ENCODE measurements at regions not wholly inside any gene's neighbourhood (a gene's known extent, or its start where the extent isn't known, plus 50 kb on each side); places are given as distances from the start of the nearest gene placed in this dataset.

- BruUV-seq (replicated peaks): no TSS peak
- H3K27me3 Mint-ChIP-seq (ENCODE audit: unreplicated experiment): no peaks in the 10 kb centered on the region
- H3K4me3 Mint-ChIP-seq (ENCODE audit: low read depth, unreplicated experiment): no peak overlapping the region
- no peaks in the 10 kb centered on the region for H3K36me3 Mint-ChIP-seq (ENCODE audit: insufficient read depth, unreplicated experiment)
- intact Hi-C loops (cut with micrococcal nuclease; ENCODE audit: unreplicated experiment): no loop called here
- TF ChIP-seq CTCF (IDR thresholded peaks at IDR 0.05; ENCODE audit: unreplicated experiment): no peak
- CTCF ChIA-PET: no interaction called here
- DNase-seq: no peak
- H3K27ac Mint-ChIP-seq (ENCODE audit: unreplicated experiment): no peak overlapping the region
- no peaks in the 10 kb centered on the region for H3K4me1 Mint-ChIP-seq (ENCODE audit: low read depth, unreplicated experiment)
- H3K9me3 Mint-ChIP-seq (ENCODE audit: low read depth, unreplicated experiment): peaks cover 13% of the 10 kb centered on the region
These were observed 598.5 kb upstream of the API5 start for GRCh38 chr11:42713279-42713678.

- no peaks in the 10 kb centered on the region for H3K27me3 Mint-ChIP-seq (ENCODE audit: unreplicated experiment)
- H3K36me3 Mint-ChIP-seq (ENCODE audit: insufficient read depth, unreplicated experiment): no peaks in the 10 kb centered on the region
- no peak overlapping the region for H3K27ac Mint-ChIP-seq (ENCODE audit: unreplicated experiment)
- intact Hi-C loops (cut with micrococcal nuclease; ENCODE audit: unreplicated experiment): no loop called here
- H3K4me1 Mint-ChIP-seq (ENCODE audit: low read depth, unreplicated experiment): no peaks in the 10 kb centered on the region
- H3K4me3 Mint-ChIP-seq (ENCODE audit: low read depth, unreplicated experiment): no peak overlapping the region
- CTCF ChIA-PET: no interaction called here
- TF ChIP-seq CTCF (IDR thresholded peaks at IDR 0.05; ENCODE audit: unreplicated experiment): no peak
- peaks cover 15% of the 10 kb centered on the region for H3K9me3 Mint-ChIP-seq (ENCODE audit: low read depth, unreplicated experiment)
- DNase-seq: no peak
- BruUV-seq (replicated peaks): no TSS peak
These were observed 598.0 kb upstream of the API5 start for GRCh38 chr11:42713753-42714152.

- H3K4me3 Mint-ChIP-seq (ENCODE audit: low read depth, unreplicated experiment): no peak overlapping the region
- no peak for DNase-seq
- H3K4me1 Mint-ChIP-seq (ENCODE audit: low read depth, unreplicated experiment): no peaks in the 10 kb centered on the region
- no peak overlapping the region for H3K27ac Mint-ChIP-seq (ENCODE audit: unreplicated experiment)
- CTCF ChIA-PET: interaction anchor here (0.7 kb wide), 1 partner anchor 257 kb away, joined by 3 read pairs; no protein-coding TSS in a partner anchor
- no peaks in the 10 kb centered on the region for H3K27me3 Mint-ChIP-seq (ENCODE audit: unreplicated experiment)
- intact Hi-C loops (cut with micrococcal nuclease; ENCODE audit: unreplicated experiment): no loop called here
- no TSS peak for BruUV-seq (replicated peaks)
- no peak for TF ChIP-seq CTCF (IDR thresholded peaks at IDR 0.05; ENCODE audit: unreplicated experiment)
- no peaks in the 10 kb centered on the region for H3K36me3 Mint-ChIP-seq (ENCODE audit: insufficient read depth, unreplicated experiment)
- H3K9me3 Mint-ChIP-seq (ENCODE audit: low read depth, unreplicated experiment): peaks cover 26% of the 10 kb centered on the region
These were observed 590.9 kb upstream of the API5 start for GRCh38 chr11:42720716-42721563.

GRCh38 chr11:42727879-42728278 lies 583.9 kb upstream of the API5 start:
- no peak overlapping the region for H3K27ac Mint-ChIP-seq (ENCODE audit: unreplicated experiment)
- no peaks in the 10 kb centered on the region for H3K4me1 Mint-ChIP-seq (ENCODE audit: low read depth, unreplicated experiment)
- DNase-seq: no peak
- TF ChIP-seq CTCF (IDR thresholded peaks at IDR 0.05; ENCODE audit: unreplicated experiment): no peak
- BruUV-seq (replicated peaks): no TSS peak
- H3K27me3 Mint-ChIP-seq (ENCODE audit: unreplicated experiment): no peaks in the 10 kb centered on the region
- CTCF ChIA-PET: no interaction called here
- intact Hi-C loops (cut with micrococcal nuclease; ENCODE audit: unreplicated experiment): no loop called here
- no peaks in the 10 kb centered on the region for H3K36me3 Mint-ChIP-seq (ENCODE audit: insufficient read depth, unreplicated experiment)
- H3K4me3 Mint-ChIP-seq (ENCODE audit: low read depth, unreplicated experiment): no peak overlapping the region
- H3K9me3 Mint-ChIP-seq (ENCODE audit: low read depth, unreplicated experiment): peaks cover 18% of the 10 kb centered on the region
